ENCODE measurements at regions not wholly inside any gene's neighbourhood (a gene's known extent, or its start where the extent isn't known, plus 50 kb on each side); places are given as distances from the start of the nearest gene placed in this dataset.

GRCh38 chr3:15892311-15893227 lies 94.8 kb upstream of the ANKRD28 start:
- no peak for TF ChIP-seq POLR2A (IDR thresholded peaks at IDR 0.05)
- TF ChIP-seq CTCF (IDR thresholded peaks at IDR 0.05): no peak
- TF ChIP-seq EP300 (IDR thresholded peaks at IDR 0.05): no peak
- no peak for TF ChIP-seq POLR2AphosphoS5 (IDR thresholded peaks at IDR 0.05)
